Activated gamma-delta T cell treated with Interleukin-2 at 50 U/mL for 16 hours (primary cell): ENCODE measurements at regions not wholly inside any gene's neighbourhood (a gene's known extent, or its start where the extent isn't known, plus 50 kb on each side); places are given as distances from the start of the nearest gene placed in this dataset.
A peak's percentile ranks its signal among the peaks of the same experiment; 100 is the strongest.

Source experiments
- DNase-seq: peaks from one replicate; pipeline ENCODE4 v3.0.0-alpha.2; 2020

DNA sequence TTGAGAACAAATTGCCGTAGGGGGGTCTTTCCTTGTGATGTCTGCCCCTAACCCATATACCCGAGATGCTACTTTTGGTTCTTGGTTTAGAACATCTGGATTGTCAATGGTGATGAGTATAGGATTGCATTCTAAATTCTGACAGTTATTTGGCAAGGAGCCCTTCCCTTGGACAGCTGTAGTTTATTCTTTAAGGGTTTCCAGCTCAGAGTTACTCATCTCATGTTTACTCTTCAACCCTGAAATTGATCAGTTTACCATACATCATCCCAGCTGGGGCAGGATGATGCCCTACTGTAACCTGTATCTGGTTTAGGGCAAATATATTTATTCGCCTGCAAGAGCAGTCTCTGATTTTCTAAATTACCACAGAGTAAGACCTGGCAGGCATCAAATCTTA, 85.7 kb upstream of the XCR1 start:
- DNase-seq, result no peak

DNA sequence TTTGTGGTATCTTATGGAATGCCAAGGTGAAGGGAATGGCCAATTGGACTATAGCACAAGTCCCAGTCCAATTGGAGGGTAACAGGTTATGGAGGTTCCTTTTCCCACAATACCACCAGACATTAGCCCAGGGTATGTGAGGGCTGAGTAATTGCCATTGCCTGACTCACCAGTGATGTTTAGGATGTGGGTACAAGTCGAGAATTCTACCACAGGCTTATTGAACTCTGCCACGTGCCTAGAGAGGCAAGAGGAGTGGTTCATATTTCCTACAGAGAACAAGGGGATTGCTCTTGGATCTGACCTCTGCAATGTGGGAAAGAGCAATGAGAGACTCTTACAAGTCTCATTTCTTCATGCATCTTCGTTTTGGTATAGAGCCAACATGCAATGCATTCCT, 85.0 kb upstream of the XCR1 start:
- no peak for DNase-seq

DNA sequence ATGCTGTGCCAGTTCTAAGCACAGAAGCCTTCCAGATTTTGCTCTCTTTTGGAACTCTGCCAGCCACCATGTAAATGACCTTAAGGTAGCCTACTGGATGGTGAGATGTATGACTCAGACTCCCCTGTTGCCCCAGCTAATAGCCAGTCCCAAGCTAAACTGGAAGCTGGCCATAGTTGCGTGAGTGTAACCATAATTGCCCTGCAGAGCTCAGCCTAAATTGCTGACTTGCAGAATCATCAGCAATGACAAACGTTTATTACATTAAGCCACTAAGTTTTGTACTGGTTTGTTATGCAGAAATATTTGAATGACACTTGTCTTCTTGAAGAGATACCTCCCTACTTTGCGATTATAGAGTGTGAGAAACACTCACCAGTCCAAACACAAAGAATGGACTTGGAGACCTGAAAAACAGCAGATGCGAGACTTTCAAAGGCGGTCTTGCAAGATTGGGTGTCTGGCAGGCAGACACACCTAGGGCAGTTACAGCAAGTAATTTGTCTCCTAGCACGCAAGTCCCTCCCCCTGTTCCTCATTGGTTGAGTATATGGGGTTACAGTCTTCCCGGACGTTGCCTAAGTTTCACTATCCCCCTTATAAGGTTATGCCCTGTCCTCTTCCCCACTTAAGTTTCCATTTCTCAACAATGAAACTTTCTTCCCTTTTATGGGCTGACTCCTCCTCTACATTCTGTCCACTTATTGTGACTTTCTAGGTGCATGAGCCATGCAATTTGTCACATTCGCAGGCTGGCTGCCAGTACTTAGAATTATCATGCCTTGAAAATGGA, 83.6 kb upstream of the XCR1 start:
- no peak for DNase-seq

DNA sequence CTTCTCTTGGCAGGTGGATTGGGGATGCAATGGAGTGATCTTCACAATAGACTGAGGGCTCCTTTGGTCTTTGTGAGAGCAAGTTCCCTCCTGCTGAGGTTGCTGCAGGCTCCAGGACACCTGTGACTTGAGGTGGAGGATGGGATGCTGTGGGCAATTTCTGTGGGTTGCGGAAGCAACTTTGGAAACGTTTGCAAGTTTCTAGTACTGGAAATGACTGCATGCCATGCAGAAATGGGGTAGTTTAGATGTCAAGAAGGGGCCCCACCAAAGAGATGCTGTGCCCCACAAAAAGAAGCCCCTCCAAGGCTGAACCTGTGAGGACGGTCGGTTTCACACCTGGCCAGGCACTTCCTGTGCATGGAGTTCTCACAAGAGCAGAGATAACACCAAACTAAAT, 80.4 kb upstream of the XCR1 start:
- DNase-seq, result peak; percentile 46

DNA sequence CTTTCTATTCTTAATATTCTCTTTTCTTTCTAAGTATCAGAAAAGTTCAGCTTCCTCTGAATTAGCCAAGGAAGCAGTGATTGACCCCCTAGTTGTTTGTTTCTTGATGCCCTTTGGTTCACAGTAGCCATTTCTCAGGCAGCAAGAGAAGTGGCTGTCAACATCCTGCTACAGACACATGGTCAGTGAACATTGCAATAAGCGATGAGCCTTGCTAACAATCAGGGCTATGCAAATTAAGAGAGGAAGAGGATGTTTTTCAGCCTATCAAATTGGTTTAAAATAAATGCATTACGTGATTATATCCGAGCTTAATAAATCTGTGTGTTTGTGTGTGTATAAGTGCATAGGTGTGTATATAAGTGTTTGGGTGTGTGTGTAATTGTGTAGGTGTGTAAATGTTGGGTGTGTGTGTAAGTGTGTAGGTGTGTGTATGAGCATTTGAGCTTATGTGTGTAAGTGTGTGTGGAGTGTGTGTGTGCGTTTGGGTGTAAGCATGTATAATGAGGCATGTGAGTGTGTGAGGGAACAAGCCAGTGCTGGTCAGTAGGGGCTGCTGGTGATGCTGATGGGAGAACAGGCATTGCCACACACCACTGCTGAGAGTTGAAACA, 78.1 kb upstream of the XCR1 start:
- no peak for DNase-seq

DNA sequence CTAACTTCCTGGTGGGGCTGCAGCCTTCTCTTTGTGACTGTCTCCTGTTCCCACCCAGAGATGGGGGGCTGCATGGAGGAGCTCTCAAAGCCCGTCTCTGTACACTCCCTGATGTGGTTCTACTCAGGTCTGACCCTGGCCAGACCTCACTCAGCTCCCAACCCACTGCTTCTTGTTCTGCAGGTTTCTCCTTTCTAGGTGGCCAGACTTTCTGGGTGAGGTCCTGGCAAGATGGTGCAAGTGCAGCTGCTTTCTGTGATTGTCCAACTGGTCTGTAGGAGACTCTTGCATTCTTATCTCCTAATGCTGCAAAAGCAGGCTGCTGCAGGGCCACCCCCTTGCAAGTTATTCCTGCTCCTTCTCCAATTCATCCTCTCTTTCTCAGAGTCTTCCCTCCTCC, 77.4 kb upstream of the XCR1 start:
- DNase-seq, result no peak

DNA sequence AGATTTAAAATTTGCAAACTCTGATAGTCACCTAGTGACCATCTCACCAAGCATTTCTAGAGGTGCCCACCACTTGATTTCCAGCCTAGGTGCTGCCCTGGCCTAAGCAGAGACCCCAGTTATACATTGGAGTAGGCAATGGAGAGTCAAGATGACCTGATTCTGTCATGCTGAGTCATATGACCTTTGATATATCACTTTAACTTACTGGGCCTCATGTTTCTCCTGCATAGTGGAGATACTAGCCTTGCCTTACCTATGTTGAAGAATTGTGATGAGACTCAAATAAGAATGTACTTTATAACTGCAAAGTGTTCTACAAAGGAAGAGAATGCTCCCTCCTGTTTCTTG, 75.5 kb upstream of the XCR1 start:
- no peak for DNase-seq

DNA sequence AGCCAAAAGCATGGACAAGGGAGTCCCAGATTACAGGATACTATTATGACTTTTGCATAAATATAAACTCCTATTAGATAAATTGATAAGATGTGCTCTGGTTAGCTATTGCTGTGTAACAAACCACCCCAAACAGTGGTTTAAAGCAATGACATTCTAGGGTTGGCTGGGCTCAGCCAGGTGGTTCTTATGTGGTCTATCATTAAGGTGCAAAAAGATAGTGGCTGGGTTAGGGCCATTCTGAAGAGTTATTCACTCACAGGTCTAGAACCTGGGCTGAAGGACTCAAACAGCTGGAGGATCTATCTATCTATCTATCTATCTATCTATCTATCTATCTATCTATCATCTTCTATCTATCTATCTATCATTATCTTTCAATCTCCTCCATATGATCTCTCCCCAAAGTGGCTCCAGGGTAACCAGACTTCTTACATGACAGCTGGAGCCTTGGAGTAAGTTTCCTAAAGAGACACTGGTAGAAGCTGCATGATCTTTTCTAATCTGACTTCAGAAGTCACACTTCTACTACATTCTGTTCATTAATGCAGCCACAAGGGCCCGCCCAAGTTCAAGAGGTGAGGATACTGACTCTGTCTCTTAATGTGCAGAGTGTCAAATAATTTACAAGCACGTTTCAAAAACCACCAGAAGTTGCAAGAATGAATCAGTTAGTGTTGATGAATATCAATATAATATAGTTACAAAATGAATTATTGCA, 74.9 kb upstream of the XCR1 start:
- DNase-seq, result no peak

DNA sequence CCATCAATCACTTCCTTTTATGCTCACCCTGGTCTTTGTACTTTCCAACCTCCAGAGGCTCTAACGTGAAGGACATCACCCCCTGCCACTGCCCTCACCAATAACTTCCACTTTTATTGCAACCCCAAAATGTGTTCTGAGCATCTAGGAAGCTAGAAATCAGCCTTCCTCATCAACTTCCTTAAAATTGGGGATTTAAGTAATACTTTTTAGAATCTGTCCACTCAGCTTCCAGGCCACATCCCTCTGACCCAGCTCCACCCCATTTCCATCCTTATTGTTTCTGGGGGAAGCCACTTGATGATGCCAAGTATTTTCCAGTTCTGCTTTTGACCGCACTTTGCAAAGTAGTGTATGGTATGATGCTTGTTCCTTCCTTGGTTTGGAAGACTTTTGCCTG, 73.5 kb upstream of the XCR1 start:
- no peak for DNase-seq

DNA sequence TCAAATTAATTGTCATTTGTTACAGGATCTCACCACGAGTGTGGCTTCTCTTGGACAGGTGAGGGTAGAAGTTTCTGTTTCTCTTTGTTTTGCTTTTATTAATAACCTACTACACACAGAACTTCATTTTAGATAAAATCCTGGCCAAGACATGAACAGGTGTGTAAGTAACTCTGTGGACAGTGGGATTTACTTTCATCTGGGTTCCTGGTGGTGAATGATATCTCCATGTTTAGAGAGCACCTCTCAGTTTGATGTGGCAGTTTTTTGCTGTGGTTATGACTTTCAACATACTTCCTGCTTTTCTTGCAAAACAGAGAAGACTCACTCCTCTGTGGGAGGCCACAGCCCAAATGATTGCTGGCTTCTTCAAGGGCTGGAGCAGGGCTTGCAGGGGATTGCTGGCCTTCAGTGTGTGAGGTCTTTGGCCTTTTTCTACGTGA, 71.1 kb upstream of the XCR1 start:
- DNase-seq, result peak; percentile 29

DNA sequence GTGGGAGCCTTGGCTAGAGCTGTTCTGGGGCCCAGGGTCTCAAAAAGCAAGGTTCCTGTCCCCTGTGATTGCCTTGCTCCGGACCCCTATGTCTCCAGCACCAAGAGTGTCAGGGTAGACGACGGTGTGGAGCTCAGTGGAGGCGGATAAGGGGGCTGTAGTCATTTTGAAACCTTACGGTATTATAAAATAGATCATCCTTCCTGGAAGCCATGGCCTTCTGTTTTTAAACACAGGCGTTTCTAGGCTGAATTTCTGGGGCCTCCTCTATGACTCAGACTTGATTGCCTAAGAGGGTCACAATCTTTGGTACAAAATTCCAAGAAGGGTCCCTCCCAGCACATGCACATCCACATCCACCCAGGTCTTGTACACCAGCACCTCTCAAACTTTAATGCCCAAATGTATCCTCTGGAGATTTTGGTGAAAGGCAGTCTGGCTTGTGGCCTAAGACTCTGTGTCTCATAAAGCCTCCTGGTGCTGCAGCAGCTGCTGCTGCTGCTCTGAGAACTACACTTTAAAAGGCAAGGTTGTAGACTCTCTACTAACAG, 70.5 kb upstream of the XCR1 start:
- no peak for DNase-seq

DNA sequence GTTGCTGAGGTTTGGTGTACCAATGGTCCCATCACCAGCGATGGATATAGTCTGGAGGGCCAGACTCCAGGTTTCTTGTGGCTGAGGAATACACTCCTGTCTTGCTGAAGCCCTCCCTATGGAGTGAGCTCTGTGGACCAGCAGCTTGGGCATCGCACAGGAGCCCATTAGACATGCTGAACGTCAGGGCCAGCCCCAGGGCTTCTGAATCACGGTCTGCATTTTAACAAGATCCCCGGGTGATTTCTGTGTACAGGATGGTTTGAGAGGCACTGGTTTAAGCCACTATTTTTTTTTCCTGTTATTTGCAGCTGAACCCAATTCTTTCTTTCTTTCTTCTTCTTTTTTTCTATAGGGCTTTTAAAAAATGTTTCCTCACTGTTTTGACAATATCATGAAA, 69.5 kb upstream of the XCR1 start:
- no peak for DNase-seq

DNA sequence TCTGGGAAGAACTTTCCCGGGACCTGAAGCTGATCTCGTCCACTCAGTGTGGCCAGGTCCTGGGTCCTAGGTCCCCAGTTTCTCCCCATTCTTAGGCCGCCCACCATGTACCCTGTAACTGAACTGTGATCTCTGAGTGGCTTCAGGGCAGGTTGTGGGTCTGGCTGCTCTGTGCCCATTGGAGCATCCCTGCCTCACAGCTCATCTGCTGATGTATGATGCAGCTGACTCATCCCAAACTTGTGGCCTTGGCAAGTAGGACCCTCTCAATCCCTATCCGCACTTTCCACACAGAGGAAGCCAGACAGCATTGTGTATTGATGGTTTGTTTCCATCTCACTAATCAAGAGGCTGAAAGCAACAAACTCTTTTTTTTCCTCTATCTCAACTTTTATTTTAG, 69.1 kb upstream of the XCR1 start:
- no peak for DNase-seq

DNA sequence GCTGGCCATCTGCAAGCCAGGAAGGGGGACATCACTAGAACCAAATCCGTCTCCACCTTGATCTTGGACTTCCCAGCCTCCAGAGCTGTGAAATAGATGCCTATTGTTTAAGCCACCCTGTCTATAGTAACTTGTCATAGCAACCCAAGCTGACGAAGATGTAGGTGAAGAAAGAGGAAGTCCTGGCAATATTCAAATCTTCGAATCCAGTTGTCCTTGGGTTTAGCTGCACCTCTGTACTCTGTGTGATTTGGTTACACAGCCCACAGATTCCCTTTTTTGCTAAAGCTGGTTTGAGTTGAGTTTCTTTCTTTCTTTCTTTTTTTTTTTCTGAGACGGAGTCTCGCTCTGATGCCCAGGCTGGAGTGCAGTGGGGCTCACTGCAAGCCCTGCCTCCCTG, 68.0 kb upstream of the XCR1 start:
- DNase-seq, result no peak

DNA sequence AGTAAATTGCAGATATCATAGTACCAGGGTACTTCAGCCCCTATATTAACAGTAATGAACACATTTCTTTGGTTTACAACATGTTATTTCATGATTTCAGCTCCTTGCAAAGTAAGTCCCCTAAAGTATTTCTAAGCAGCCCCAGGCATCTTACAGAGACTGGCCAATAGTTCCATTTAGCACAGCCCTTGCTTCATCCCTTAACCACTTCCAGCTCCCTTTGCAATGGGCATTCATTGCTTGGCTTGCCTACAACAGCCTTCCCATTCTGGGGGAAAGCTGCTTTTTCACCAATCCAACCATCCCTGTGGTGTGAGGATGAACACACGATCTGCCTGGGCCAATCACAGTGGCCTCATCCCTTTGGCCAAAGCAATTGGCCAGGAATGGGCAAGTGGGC, 67.2 kb upstream of the XCR1 start:
- no peak for DNase-seq

DNA sequence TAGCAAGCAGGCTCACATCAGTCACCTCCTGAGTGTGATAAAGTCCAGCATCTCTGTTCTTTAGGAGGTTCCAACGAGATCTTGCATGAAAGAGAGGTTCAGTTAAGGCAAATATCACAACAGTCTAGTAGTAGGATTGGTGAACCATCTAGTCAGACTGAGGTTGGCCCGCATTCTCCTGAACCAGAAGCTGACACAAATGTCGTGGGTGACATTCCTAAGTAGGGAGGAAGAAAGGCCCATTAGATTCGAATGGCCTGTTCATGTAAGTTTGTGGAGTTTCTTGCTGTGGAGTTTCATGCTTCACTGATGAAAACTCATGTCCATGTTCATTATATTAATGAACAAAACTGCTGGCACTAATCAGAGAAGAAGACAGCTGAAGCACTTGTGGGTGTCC, 66.7 kb upstream of the XCR1 start:
- DNase-seq, result no peak

DNA sequence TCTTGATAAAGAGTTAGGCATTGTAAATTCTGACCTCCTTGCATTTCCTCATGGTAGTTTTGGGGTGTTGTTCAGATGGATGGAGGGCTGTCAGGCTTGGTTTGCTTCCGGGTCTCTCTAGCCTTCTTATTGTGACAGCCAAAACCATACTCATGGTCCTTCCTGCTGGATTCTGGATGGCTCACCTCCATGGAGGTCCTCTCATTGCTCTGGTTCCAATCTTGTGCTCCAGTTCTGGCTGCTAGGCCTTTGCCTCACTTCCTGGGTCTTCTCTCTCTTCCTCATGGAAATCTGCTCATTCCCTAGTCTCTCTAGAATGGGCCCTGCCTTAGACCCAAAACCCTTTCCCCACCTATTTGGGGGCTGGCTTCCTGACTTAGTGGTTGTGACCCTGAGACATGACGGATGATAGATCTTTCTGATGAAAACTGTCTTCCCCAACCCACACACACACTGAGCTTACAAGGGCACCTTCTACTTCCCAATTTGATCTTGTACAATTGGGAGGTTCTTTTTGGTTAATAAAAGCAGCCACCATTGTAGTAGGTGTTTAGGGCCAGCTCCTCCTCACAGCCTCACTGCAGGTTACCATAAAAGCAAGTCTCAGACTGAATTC, 66.2 kb upstream of the XCR1 start:
- no peak for DNase-seq

DNA sequence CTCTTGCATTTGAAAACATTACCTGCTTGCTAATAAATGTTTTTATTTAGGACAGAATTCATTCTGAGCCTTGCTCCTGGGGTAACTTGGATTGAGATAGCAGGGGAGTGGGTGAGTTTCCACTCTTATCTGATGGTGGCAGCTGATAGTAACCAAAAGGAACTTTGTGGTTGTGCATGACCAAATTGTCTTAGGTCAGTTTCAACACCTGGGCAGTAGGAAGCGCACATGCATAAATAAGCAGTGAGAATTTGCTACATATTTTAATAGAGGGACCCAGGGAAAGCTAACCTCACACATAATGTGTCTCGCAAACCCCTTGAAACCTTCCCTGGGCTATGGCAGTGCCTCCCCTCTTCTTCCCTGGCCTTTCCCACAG, 65.4 kb upstream of the XCR1 start:
- DNase-seq, result no peak

DNA sequence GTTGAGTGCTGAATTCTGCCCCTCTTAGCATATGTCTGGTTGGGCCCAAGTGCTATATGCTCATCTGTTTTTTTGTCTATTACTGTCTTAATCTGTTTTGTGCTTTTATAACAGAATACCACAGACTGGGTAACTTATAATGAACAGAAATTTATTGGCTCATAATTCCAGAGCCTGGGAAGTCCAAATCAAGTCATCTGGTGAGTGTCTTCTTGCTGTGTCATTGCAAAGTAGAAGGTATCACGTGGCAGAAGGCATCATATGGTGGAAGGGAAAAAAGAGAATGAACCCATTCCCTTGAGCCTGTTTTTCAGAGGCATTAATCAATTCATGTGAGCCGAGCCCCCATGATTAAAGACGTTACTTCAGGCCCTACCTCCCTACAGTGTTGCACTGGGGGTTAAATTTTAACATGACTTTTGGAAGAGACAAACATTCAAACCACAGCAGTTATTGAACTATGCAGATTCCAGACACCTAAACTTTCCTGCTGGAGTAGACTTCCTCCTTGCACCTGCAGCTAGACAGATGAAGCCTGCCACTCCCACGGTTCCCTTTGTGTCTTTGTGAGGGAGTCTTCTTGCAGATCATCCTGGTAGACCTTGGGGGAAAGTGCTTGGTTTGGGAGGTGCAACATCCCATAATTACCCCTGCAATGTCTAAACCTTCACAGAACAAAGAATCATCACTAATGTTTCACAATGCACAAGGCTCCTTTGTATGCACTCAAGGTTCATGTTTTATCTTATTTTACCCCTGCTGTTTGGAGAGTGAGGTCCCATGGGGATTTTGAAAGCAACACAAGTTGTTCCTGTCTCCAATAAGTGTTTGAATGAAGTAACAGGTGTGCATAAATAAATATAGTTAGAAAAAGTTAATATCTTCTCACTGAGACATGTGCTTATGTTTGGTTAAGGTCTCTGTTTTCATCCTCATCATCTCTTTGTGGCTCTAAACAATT, 64.7 kb upstream of the XCR1 start:
- no peak for DNase-seq

DNA sequence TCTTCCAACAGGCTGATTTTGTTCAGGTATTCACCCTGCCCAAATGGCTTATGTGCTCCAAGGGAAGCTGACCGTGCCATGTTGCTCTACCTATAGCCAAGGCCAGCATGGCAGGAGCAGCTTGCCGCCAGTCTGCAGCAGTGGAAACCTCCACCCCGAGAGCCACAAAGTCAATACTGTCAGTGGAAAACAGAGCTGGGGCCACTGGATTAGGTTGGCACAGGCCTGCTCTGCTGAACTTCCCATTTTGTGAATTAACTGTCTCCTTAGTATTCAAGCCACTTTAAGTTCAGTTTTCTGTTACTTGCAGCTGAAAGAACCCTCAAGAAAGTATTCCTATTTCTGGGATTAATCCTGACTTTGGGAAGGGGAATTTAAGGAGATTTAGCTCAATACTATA, 63.8 kb upstream of the XCR1 start:
- DNase-seq, result no peak

DNA sequence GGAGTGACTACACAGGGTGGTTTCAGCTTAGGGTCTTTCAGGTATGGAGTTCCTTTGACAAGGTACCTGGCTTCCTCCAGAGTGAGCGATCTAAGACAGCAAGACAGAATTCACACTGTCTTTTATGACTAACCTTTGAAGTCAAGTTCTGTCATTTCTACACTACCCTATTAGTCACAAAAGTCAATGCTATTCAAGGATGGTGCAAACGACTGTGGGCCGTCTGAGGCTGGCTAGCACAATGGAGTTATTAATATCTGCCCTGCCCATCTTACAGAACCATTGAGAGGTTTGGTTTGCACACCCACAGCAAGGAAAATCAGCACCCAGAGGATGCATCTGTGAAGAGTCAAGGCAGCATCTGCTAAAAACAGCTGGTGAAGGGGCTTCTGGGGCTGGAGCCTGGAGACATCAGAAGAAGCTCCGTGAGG, 62.9 kb upstream of the XCR1 start:
- DNase-seq, result no peak

DNA sequence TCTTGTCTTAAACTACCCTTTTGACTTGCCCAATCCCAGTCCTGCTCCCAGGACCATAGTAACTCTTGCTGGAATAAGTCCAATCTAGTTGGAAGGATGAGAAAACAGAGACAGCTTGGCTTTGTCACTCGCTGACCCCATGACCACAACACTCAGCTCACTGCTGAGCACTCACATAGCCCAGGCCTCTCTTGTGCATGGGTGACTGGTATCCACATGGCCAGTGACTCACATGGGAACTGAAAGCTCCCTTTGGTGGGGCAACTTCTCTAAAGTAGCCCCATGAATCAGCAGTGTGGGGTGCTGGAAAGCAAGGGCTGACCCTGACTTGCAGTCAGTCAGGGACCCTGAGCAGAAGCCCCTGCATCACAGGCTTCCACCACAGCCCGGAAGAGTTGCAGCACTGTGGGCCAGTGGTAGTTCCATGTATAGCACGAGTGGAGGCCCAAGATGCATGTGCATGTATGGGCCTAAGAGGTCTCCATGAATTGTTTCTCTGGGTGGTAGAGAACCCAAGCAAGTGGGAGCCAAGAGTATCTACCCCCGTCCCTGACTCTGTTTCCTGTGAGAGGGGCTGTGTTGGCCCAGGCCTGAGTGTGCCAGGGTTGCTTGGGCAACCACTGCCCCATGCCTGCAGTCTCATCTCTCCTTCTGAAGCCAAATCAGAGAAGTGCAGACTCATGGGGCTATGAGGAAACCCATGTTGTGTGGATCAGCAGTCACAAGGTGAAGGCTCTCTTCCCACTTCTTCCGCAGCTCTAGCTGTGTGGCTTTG, 62.1 kb upstream of the XCR1 start:
- no peak for DNase-seq
